ENCODE measurements at regions not wholly inside any gene's neighbourhood (a gene's known extent, or its start where the extent isn't known, plus 50 kb on each side); places are given as distances from the start of the nearest gene placed in this dataset.

DNA sequence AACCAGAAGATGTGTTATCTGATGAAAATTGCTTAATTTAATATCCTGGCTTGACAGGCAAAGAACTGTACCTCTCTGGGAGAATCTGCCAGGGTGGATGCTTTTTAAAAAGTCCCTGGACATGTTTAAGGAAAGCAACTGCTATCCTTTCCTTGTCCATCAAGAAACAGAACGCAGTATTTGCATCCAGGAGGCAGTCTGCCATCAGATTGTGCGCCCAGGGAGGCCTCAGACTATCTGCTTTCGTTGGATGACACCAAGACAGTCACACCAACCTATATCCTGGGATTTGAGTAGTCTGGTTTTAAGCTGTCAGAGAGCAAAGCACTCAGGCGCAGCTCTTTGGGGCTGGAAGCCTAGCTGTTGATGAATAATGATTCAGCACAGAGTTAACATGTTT, 121.9 kb downstream of the TBX5 start:
- TF ChIP-seq, protein P1, sequence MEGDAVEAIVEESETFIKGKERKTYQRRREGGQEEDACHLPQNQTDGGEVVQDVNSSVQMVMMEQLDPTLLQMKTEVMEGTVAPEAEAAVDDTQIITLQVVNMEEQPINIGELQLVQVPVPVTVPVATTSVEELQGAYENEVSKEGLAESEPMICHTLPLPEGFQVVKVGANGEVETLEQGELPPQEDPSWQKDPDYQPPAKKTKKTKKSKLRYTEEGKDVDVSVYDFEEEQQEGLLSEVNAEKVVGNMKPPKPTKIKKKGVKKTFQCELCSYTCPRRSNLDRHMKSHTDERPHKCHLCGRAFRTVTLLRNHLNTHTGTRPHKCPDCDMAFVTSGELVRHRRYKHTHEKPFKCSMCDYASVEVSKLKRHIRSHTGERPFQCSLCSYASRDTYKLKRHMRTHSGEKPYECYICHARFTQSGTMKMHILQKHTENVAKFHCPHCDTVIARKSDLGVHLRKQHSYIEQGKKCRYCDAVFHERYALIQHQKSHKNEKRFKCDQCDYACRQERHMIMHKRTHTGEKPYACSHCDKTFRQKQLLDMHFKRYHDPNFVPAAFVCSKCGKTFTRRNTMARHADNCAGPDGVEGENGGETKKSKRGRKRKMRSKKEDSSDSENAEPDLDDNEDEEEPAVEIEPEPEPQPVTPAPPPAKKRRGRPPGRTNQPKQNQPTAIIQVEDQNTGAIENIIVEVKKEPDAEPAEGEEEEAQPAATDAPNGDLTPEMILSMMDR (IDR thresholded peaks at IDR 0.05): no peak
- no peak for TF ChIP-seq ZFX (IDR thresholded peaks at IDR 0.05; ENCODE audit: borderline replicate concordance)

All from 22Rv1 (cell line).